T-helper 2 cell treated with Interferon-gamma antibody and Interleukin-4, amounts not matched to agents 5 μg/mL and 100 μg/mL, for 36 hours (primary cell): ENCODE measurements at regions not wholly inside any gene's neighbourhood (a gene's known extent, or its start where the extent isn't known, plus 50 kb on each side); places are given as distances from the start of the nearest gene placed in this dataset.
"Not testable (repeated sequence)": the region's sequence is repeated elsewhere in the genome, so short reads cannot be mapped to it uniquely, and the experiment has no call there.

Experiments used
- DNase-seq: peaks from one replicate; pipeline ENCODE4 v3.0.0; 2021; ENCODE audit warnings: low spot score
- H3K27ac Mint-ChIP-seq: one replicate; pipeline ENCODE4 v1.8.0; 2021; ENCODE audit warnings: mild to moderate bottlenecking, mixed read lengths
- H3K27me3 Mint-ChIP-seq: one replicate; pipeline ENCODE4 v1.8.0; 2021; ENCODE audit warnings: low read depth, mixed read lengths
- H3K36me3 Mint-ChIP-seq: one replicate; pipeline ENCODE4 v1.8.0; 2021; ENCODE audit warnings: low read depth, mixed read lengths
- H3K4me1 Mint-ChIP-seq: one replicate; pipeline ENCODE4 v1.8.0; 2021; ENCODE audit warnings: low read depth, mixed read lengths
- H3K4me3 Mint-ChIP-seq: one replicate; pipeline ENCODE4 v1.8.0; 2022; ENCODE audit warnings: mild to moderate bottlenecking, moderate library complexity, mixed read lengths
- H3K9me3 Mint-ChIP-seq: one replicate; pipeline ENCODE4 v1.8.0; 2021; ENCODE audit warnings: mixed read lengths

GRCh38 chr12:115815924-115816323 lies 461.6 kb downstream of the MED13L start:
- no peaks in the 10 kb centered on the region for H3K27me3 Mint-ChIP-seq
- no peaks in the 10 kb centered on the region for H3K4me1 Mint-ChIP-seq
- no peak overlapping the region for H3K4me3 Mint-ChIP-seq
- no peak for DNase-seq
- H3K9me3 Mint-ChIP-seq, result peaks cover 12% of the 10 kb centered on the region
- no peaks in the 10 kb centered on the region for H3K36me3 Mint-ChIP-seq
- H3K27ac Mint-ChIP-seq, result no peak overlapping the region

GRCh38 chr12:115813256-115813655 lies 464.2 kb downstream of the MED13L start:
- no peaks in the 10 kb centered on the region for H3K4me1 Mint-ChIP-seq
- H3K36me3 Mint-ChIP-seq, result no peaks in the 10 kb centered on the region
- H3K27me3 Mint-ChIP-seq, result no peaks in the 10 kb centered on the region
- DNase-seq, result no peak
- no peak overlapping the region for H3K27ac Mint-ChIP-seq
- peaks cover 20% of the 10 kb centered on the region for H3K9me3 Mint-ChIP-seq
- no peak overlapping the region for H3K4me3 Mint-ChIP-seq

GRCh38 chr12:115811929-115812328 lies 465.6 kb downstream of the MED13L start:
- H3K36me3 Mint-ChIP-seq, result no peaks in the 10 kb centered on the region
- DNase-seq, result no peak
- H3K4me3 Mint-ChIP-seq, result no peak overlapping the region
- no peaks in the 10 kb centered on the region for H3K4me1 Mint-ChIP-seq
- no peaks in the 10 kb centered on the region for H3K27me3 Mint-ChIP-seq
- peaks cover 20% of the 10 kb centered on the region for H3K9me3 Mint-ChIP-seq
- H3K27ac Mint-ChIP-seq, result no peak overlapping the region

- peaks cover 20% of the 10 kb centered on the region for H3K9me3 Mint-ChIP-seq
- H3K36me3 Mint-ChIP-seq, result no peaks in the 10 kb centered on the region
- DNase-seq, result no peak
- H3K27me3 Mint-ChIP-seq, result no peaks in the 10 kb centered on the region
- no peak overlapping the region for H3K27ac Mint-ChIP-seq
- H3K4me1 Mint-ChIP-seq, result no peaks in the 10 kb centered on the region
- no peak overlapping the region for H3K4me3 Mint-ChIP-seq
Observed at GRCh38 chr12:115811045-115811444, 466.4 kb downstream of the MED13L start.

- H3K27me3 Mint-ChIP-seq, result no peaks in the 10 kb centered on the region
- DNase-seq, result no peak
- no peak overlapping the region for H3K27ac Mint-ChIP-seq
- H3K36me3 Mint-ChIP-seq, result no peaks in the 10 kb centered on the region
- peaks cover 20% of the 10 kb centered on the region for H3K9me3 Mint-ChIP-seq
- H3K4me1 Mint-ChIP-seq, result no peaks in the 10 kb centered on the region
- no peak overlapping the region for H3K4me3 Mint-ChIP-seq
Observed at GRCh38 chr12:115810122-115810901, 467.2 kb downstream of the MED13L start.

GRCh38 chr12:115806000-115806399 lies 471.5 kb downstream of the MED13L start:
- H3K27me3 Mint-ChIP-seq, result no peaks in the 10 kb centered on the region
- H3K4me3 Mint-ChIP-seq, result no peak overlapping the region
- no peak overlapping the region for H3K27ac Mint-ChIP-seq
- DNase-seq, result no peak
- no peaks in the 10 kb centered on the region for H3K36me3 Mint-ChIP-seq
- H3K9me3 Mint-ChIP-seq, result peaks cover 8% of the 10 kb centered on the region
- H3K4me1 Mint-ChIP-seq, result no peaks in the 10 kb centered on the region

- Mint-ChIP-seq H3K27me3 (no peaks in the 10 kb centered on the region), H3K4me1 (no peaks in the 10 kb centered on the region), H3K9me3 (no peaks in the 10 kb centered on the region)
Observed at GRCh38 chr12:115802767-115803166, 474.7 kb downstream of the MED13L start.

GRCh38 chr12:115801871-115802270 lies 475.6 kb downstream of the MED13L start:
- Mint-ChIP-seq H3K27me3 (no peaks in the 10 kb centered on the region), H3K27ac (no peak overlapping the region), H3K9me3 (no peaks in the 10 kb centered on the region), H3K4me1 (no peaks in the 10 kb centered on the region), H3K36me3 (no peaks in the 10 kb centered on the region), H3K4me3 (no peak overlapping the region)
- DNase-seq, result no peak

More at GRCh38 chr12:115802767-115803166, 474.7 kb downstream of the MED13L start:
- Mint-ChIP-seq H3K4me3 (no peak overlapping the region), H3K27ac (no peak overlapping the region), H3K36me3 (no peaks in the 10 kb centered on the region)
- DNase-seq, result no peak

- Mint-ChIP-seq H3K9me3 (no peaks in the 10 kb centered on the region), H3K27ac (no peak overlapping the region), H3K4me3 (no peak overlapping the region), H3K27me3 (no peaks in the 10 kb centered on the region), H3K4me1 (no peaks in the 10 kb centered on the region), H3K36me3 (no peaks in the 10 kb centered on the region)
- no peak for DNase-seq
Observed at GRCh38 chr12:115799610-115800009, 477.9 kb downstream of the MED13L start.

GRCh38 chr12:115798309-115798917 lies 479.1 kb downstream of the MED13L start:
- Mint-ChIP-seq H3K9me3 (no peaks in the 10 kb centered on the region), H3K4me1 (no peaks in the 10 kb centered on the region), H3K4me3 (no peak overlapping the region), H3K27ac (no peak overlapping the region), H3K27me3 (no peaks in the 10 kb centered on the region), H3K36me3 (no peaks in the 10 kb centered on the region)
- no peak for DNase-seq

GRCh38 chr12:115794659-115795081 lies 482.8 kb downstream of the MED13L start:
- Mint-ChIP-seq H3K9me3 (no peaks in the 10 kb centered on the region), H3K36me3 (no peaks in the 10 kb centered on the region), H3K27ac (no peak overlapping the region), H3K4me3 (no peak overlapping the region), H3K4me1 (no peaks in the 10 kb centered on the region), H3K27me3 (no peaks in the 10 kb centered on the region)
- DNase-seq, result no peak

- no peaks in the 10 kb centered on the region for H3K36me3 Mint-ChIP-seq
Observed at GRCh38 chr12:115791331-115791730, 486.2 kb downstream of the MED13L start.

GRCh38 chr12:115790526-115790925 lies 487.0 kb downstream of the MED13L start:
- DNase-seq, result no peak
- Mint-ChIP-seq H3K36me3 (no peaks in the 10 kb centered on the region), H3K9me3 (no peaks in the 10 kb centered on the region), H3K4me1 (no peaks in the 10 kb centered on the region), H3K4me3 (no peak overlapping the region), H3K27ac (no peak overlapping the region), H3K27me3 (no peaks in the 10 kb centered on the region)

More at GRCh38 chr12:115791331-115791730, 486.2 kb downstream of the MED13L start:
- H3K4me1 Mint-ChIP-seq, result no peaks in the 10 kb centered on the region
- no peak overlapping the region for H3K27ac Mint-ChIP-seq
- no peaks in the 10 kb centered on the region for H3K9me3 Mint-ChIP-seq
- DNase-seq, result no peak
- H3K4me3 Mint-ChIP-seq, result no peak overlapping the region
- H3K27me3 Mint-ChIP-seq, result no peaks in the 10 kb centered on the region

- not testable (repeated sequence) for H3K4me1 Mint-ChIP-seq, H3K27me3 Mint-ChIP-seq, H3K27ac Mint-ChIP-seq, H3K36me3 Mint-ChIP-seq, H3K4me3 Mint-ChIP-seq, DNase-seq, H3K9me3 Mint-ChIP-seq
Observed at GRCh38 chr12:115786490-115786889, 491.0 kb downstream of the MED13L start.
